Glutamatergic neuron (in vitro differentiated cells): ENCODE measurements at regions not wholly inside any gene's neighbourhood (a gene's known extent, or its start where the extent isn't known, plus 50 kb on each side); places are given as distances from the start of the nearest gene placed in this dataset.

Source experiments
- DNase-seq: peaks from one replicate; pipeline ENCODE4 v3.0.0; 2022
- H3K27ac Mint-ChIP-seq: one replicate; pipeline ENCODE4 v1.8.0; 2020; ENCODE audit warnings: mild to moderate bottlenecking, mixed read lengths, inconsistent platforms; ENCODE audit not compliant: unreplicated experiment
- H3K27me3 Mint-ChIP-seq: one replicate; pipeline ENCODE4 v1.8.0; 2020; ENCODE audit warnings: mild to moderate bottlenecking, moderate library complexity, mixed read lengths, inconsistent platforms; ENCODE audit not compliant: unreplicated experiment
- H3K36me3 Mint-ChIP-seq: one replicate; pipeline ENCODE4 v1.8.0; 2020; ENCODE audit warnings: mild to moderate bottlenecking, mixed read lengths, inconsistent platforms; ENCODE audit not compliant: unreplicated experiment
- H3K4me1 Mint-ChIP-seq: one replicate; pipeline ENCODE4 v1.8.0; 2020; ENCODE audit warnings: mild to moderate bottlenecking, low read depth, mixed read lengths, inconsistent platforms; ENCODE audit not compliant: unreplicated experiment
- H3K4me3 Mint-ChIP-seq: one replicate; pipeline ENCODE4 v1.8.0; 2020; ENCODE audit warnings: mild to moderate bottlenecking, mixed read lengths, inconsistent platforms; ENCODE audit not compliant: unreplicated experiment
- H3K9me3 Mint-ChIP-seq: one replicate; pipeline ENCODE4 v1.8.0; 2020; ENCODE audit warnings: mild to moderate bottlenecking, moderate library complexity, mixed read lengths, inconsistent platforms; ENCODE audit not compliant: unreplicated experiment
- CTCF ChIP-seq: fragments of 200-600 bp; sonication (generic); IDR thresholded peaks from one replicate; pipeline ENCODE4 v1.5.0; 2021; ENCODE audit not compliant: partially characterized antibody, unreplicated experiment

- no peak for DNase-seq
- Mint-ChIP-seq H3K36me3 (no peaks in the 10 kb centered on the region), H3K9me3 (no peaks in the 10 kb centered on the region), H3K4me3 (no peak overlapping the region), H3K27me3 (no peaks in the 10 kb centered on the region), H3K4me1 (peaks cover 5% of the 10 kb centered on the region), H3K27ac (no peak overlapping the region)
- no peak for TF ChIP-seq CTCF
Observed at GRCh38 chr6:19663479-19663878, 173.7 kb upstream of the ID4 start.

GRCh38 chr6:19664050-19664449 is 173.1 kb upstream of the ID4 start:
- no peak for TF ChIP-seq CTCF
- Mint-ChIP-seq H3K4me3 (no peak overlapping the region), H3K27me3 (no peaks in the 10 kb centered on the region), H3K9me3 (no peaks in the 10 kb centered on the region), H3K27ac (no peak overlapping the region), H3K36me3 (no peaks in the 10 kb centered on the region), H3K4me1 (peaks cover 5% of the 10 kb centered on the region)
- no peak for DNase-seq

DNA sequence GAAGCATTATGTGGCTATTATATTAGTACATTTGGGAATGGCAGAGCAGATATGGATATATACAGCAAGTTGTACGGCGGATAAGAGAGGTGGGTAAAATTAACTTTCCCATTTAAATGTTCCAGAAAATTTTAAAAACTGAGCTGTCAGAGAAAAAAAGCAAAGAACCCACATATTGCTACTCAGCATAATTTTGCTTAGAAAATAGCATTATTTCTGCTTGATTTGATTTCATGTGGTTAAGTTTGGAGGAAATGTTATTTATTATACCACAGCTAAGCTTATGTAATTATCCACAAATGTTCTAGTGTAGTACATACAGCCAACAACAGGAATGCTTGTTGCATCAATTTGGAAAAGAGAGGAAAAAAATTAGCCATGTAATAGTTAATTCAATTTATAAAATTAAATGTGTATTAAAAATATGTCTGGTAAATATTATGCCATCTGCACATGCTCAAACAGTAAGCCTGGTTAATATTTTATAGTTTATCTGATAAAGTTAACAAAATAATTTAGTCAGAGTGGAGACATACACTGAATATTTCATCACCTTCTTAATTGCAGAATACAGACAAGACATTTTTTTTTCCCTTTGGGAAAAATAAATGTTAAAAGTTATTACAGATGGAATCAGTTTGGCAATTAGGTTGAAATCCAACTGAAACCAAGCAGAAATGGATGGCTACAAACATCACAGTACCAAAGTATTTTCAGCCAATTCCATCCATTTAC is 172.1 kb upstream of the ID4 start:
- no peaks in the 10 kb centered on the region for H3K27me3 Mint-ChIP-seq
- TF ChIP-seq CTCF: no peak
- no peak overlapping the region for H3K27ac Mint-ChIP-seq
- DNase-seq: no peak
- no peak overlapping the region for H3K4me3 Mint-ChIP-seq
- H3K4me1 Mint-ChIP-seq: peaks cover 5% of the 10 kb centered on the region
- H3K9me3 Mint-ChIP-seq: no peaks in the 10 kb centered on the region
- H3K36me3 Mint-ChIP-seq: no peaks in the 10 kb centered on the region

DNA sequence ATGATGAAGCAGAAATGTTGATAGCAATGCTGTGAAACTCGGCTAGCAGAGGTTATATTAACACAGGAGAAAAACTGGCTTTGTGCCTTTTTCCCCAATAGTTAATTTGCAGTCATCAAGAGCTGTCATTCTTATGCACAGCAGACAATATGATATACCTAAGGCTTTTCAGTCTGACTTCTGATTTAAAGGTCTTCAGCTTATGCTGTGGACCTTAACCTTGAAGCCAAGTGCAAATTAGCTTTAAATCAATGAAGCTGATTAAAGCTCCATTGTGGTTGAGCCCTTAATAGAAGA is 171.6 kb upstream of the ID4 start:
- peaks cover 5% of the 10 kb centered on the region for H3K4me1 Mint-ChIP-seq
- H3K36me3 Mint-ChIP-seq: no peaks in the 10 kb centered on the region
- H3K9me3 Mint-ChIP-seq: no peaks in the 10 kb centered on the region
- no peak overlapping the region for H3K4me3 Mint-ChIP-seq
- no peaks in the 10 kb centered on the region for H3K27me3 Mint-ChIP-seq
- H3K27ac Mint-ChIP-seq: no peak overlapping the region
- no peak for DNase-seq
- TF ChIP-seq CTCF: no peak

- H3K9me3 Mint-ChIP-seq: no peaks in the 10 kb centered on the region
- peaks cover 4% of the 10 kb centered on the region for H3K4me1 Mint-ChIP-seq
- no peak overlapping the region for H3K27ac Mint-ChIP-seq
- no peak for DNase-seq
- H3K4me3 Mint-ChIP-seq: no peak overlapping the region
- no peaks in the 10 kb centered on the region for H3K27me3 Mint-ChIP-seq
- TF ChIP-seq CTCF: no peak
- H3K36me3 Mint-ChIP-seq: no peaks in the 10 kb centered on the region
Observed at GRCh38 chr6:19668710-19669109, 168.5 kb upstream of the ID4 start.
